Stimulated activated CD4-positive, alpha-beta T cell treated with anti-CD3 and anti-CD28 coated beads, Interleukin-15, amount 100 ng/mL, for 48 hours (primary cell): ENCODE measurements at regions not wholly inside any gene's neighbourhood (a gene's known extent, or its start where the extent isn't known, plus 50 kb on each side); places are given as distances from the start of the nearest gene placed in this dataset.

Source experiments
- DNase-seq, 2 donors: peaks; one replicate each; pipeline ENCODE4 v3.0.0-alpha.2; 2020; ENCODE audit warnings: low read depth in 2 of 2

DNA sequence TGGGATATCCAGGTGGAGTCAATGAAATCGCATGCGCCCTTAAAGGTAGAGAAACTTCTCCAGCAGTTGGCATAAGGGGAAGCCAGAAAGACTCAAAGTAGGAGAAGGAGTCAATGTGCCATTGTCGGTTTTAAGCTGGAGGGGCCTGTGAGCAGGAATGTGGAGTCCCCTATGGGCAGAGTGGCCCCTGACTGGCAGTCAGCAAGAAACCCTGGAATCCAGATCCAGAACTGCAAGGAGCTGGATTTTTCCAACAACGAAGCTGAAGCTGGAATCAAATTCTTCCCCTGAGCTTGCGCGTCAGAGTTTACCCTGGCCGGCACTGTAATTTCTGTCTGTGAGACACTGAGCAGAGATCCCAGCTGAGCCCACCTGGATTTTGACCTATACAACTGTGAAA, 315.0 kb downstream of the DHX35 start:
- DNase-seq: no peak

DNA sequence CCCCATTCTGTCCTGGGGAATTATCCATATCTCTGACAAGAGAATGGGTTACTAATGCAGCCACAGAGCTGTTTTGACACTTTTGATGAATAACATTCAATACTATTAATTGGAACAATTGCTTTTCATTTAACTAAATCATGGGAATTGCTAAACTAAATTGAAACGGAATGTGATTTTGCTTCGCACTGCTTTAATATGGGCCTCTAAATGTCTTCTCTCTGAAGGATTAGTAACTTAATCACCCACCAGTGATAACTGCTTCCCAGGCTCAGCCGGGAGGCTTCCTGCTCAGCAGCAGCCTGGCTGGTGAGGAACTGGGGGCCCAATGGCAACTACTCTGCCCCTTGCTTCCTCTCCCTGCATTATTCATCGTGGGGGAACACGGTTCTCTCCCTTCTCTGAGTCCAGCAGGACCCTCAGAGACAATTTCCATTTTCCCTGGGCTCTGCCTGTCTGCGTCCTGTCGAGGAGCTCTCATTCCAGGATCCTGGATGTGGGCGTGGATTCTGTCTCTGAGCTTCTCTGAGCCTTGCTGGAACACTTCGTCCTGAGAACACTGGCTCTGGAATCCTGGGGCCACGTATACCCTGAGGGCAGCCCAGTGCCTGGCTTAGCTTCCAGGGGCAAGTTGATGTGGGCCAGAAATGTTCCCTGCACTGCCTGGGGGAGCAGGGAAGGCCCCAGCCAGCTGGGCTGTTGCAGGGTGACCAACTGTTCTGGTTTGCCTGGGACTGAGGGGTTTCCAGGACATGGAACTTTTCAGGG, 308.9 kb downstream of the DHX35 start:
- no peak for DNase-seq

DNA sequence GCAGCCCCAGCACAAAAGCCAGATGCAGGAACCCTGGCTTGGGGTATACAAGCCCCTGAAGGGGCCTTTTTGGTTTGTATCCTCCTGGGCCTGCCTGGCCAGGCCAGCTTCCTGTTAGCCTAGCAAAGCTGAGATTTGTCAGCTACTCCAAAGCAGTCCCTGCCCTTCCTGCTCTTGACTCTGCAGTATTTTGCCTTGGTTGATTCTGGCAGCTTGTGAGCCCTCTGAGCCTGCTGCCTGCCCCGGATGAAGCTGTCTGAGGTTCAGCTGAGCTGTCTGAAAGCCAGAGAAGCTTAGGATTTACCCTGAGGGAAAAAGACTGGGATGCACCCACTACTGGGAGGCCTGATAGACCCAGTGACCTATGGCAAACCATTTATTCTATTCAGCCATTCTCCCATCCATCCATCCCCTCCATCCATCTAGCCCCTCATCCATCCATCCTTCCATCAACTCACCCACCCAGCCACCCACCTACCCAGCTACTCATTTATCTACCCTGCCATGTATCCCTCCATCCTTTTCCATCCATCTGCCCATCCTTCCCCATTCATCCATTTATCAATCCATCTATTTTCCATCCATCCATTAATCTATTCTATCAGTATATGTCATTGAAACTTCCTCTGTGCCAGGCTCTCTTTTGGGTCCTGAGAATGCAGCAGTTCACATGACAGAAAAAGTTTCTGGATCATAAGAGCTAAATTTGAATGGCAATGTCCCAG, 307.5 kb downstream of the DHX35 start:
- no peak for DNase-seq

DNA sequence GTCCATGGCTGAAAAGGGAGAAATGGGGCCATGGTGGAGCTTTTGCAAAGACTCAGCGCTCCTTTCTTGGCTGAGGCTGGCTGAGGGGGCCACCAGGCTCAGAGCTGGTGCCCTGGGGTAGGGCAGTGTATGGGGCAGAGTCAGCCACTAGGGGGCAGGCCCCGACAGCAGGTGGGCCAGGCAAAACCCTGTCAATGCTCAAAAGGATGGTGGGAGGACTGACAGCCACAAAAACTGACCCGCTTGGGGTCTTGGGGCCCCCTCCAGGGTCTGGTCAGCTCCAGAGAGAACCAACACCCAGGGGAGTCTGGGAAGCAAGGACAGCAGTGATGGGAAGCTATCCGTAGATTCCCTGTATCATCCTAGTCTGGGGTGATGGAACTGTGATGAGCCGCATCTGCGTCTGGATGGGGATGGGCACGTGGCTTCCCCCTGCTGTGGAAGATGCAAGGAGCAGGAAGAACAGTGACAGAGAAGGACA, 306.9 kb downstream of the DHX35 start:
- peak; percentile 11 to 13 for DNase-seq

DNA sequence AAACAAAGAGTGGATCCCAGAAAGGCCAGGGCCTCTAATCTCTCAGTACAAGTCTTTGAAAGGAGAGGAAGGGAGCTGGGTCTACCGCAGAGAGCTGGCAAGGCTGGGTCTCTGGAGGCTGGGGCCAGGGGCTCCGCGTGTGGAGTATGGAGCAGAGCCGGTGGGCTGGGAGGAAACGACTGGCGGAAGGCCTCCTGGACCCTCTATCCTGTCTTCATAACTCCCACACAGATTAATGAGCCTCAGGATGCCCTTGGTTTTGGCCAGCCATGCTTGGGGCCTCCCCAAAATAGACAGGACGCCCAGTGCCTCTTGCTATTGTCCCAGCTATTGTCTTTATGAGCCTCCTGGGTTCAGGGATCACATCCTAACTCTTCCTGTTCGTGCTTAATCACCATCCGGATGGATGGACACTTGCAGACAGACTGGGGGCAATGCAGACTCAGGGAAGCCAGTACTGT, 306.4 kb downstream of the DHX35 start:
- no peak for DNase-seq

DNA sequence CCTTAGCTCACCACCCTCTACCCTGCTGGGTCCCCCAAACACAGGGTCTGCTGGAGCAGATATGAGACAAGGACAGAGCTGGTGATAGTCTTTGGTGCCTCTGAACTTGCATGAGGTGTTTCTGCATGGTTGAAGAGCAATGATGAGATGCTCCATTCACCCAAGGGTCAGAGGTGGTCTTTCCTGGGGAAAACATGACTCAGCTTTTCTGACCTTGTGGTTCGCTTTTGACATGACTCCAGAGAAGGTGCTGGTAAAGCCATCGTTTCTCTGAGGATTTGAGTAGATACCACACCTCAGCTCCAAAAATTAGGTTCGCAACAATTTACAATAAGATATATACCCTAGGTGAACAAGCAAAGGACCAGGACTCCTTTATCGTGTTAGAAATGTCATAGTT, 304.8 kb downstream of the DHX35 start:
- no peak for DNase-seq

DNA sequence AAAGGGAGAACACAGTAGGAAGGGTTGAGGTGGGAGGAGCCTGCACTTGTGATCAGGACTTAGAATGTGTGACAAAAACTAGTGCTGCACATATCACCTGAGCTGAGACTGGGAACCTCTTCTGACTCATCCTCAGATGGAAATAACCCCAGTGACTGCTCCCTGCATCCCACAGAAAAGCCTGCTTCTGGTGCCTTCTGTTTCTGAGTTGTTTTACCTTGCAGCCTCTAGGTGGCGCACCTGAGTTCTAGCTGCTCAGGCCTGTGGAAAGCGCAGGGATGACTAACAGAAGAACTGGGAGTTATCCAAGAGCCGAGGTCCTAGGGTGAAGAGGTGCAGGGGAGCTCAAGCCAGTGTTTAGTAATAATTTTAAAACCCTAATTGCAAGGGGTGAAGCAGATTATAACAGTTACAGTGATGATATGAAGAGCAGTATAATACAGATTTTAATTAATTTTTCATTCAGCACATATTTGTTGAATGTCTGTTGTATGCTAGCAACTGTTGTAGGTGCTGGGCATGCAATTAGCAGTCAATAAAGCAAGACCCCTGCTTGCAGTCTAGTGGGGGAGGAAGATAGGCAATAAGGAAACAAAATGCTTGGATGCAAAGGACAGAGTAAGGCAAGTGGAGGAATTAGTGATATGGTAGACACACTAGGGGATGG, 302.5 kb downstream of the DHX35 start:
- DNase-seq: peak; percentile 20

DNA sequence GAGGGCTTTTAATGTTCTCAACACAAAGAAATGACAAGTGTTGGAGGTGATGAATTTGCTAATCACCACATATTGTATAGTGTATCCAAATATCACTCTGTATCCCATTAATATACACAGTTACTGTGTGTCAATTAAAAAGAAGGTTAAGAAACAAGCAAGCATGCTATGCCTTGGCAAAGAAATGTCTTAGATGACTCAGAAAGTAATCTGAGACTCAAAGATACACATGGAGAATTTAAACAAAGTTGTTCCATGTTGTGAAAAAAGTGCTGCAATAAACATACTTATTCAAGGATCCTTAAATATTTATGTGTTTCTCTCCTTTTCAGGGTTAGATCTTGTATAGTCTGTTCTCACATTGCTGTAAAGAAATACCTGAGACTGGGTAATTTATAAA, 300.9 kb downstream of the DHX35 start:
- DNase-seq: no peak

DNA sequence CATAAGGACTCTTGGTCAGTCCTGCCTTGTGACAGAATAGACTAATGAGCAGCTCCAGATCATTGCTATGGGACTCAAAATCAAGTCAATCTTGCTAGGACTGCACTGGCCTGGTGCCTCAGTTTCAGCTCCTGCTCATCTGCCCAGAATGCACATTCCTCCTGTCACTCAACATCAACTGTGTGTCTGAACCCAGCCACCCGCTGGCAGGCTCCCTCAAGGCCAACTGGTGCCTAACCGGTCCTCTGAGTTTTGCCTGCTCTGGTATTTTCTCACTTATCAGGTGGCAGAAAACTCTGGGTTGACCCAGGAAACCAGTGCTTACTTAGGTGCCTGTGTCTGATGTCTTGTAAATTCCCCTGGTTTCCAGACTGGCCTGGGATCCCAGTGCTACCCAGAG, 297.7 kb downstream of the DHX35 start:
- DNase-seq: no peak

DNA sequence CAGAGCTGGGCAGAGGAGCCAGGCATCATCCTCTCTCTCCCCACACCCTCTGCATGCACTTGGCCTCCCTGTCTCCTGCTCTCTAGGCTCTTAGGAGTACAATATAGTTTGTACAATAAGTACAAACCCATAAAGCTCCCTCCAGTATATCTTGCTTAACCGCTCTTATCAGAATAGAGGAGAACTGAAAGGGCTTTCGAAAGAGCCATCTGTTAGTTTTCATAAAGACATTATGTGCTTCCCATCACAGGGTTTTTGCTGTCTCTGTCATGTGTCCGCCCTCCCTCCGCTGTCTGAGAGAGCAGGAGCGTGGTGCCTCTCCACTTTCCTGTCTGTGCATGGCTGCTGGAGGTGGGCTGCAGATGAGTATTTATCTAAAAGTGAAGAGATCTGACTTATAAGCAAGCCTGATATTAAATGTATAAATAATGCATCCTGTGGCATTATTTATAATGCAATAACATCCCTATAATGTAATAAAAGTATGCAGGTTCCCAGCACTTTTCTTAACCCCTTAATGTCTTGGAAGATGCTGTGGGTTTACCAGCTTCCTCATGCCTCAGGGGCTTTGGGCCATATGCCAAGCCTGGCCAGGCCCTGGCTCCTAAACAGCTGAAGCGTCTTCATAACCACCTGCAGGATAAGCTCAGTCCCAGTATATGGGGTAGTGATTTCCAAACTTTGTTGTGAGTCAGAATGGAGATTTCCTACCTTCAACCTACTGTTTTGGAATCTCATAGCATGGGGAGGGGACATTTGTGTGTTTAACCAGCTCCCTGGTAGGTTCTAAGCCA, 297.1 kb downstream of the DHX35 start:
- DNase-seq: no peak

DNA sequence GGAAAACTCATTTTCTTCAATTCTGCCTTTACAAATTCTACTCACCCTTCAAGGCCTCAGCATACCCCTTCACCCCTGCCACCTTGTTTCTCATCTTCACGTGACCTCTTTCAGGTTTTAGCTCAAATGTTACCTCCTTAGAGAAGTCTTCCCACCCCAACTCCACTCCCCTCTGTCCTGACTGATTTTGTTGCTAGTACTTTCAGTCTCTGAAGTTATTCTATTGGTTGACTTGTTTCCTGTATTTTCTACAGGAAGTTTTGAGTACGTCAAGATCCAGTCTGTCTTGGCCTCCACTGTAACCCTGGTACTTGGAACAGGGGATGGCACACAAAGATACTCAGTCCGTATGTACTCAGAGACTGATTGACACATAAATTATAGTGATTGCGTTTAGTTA, 296.1 kb downstream of the DHX35 start:
- DNase-seq: no peak

DNA sequence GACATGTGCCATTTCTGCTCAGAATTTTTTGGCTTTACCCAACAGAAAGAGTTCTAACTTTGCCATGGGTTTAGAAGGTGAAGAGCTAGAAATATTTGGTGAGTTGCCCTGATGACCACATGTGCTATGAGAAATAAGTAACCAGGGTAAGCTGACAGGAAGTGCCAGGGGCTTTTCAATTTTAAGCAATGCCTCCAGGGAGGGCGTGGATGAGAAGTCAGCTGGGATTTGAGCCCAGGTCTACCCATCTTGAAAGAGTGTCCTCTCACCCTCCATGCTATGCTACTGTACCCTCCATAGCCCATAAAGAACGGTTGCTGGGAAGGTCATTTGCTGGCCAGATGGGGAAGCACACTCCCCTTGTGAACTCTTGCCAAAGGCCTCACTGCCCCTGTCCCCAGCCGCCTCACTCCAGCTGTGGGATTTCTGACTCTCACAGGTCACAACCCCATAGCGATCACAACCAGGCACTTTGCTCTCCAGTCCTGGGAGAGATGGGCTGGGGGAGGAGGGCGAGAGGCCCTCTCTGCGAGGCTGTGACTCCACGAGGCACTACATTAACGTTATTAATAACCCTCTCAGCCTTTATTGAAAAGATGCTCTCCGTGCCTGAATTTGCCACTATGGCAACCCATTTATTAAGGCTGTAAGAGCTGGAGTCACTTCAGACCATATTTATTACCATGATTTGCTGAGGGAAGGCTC, 291.1 kb downstream of the DHX35 start:
- DNase-seq: no peak

DNA sequence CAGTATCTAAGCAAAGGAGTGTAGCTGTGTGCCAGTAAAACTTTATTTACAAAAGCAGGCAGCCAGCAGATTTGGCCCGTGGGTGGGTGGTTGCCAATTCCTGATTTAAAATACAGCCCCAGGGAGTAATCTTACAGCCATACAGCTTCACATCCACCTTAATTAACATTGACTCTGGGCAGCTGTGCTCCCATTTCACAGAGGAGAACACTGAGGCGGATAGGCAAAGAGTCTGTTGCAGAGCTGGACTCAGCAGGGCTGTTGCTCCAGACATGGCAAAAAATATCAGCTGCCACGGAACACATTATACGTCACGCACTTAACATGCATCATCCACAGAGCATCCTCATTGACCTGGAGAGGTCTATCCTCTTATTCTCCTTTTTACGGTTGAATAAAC, 289.9 kb downstream of the DHX35 start:
- no peak for DNase-seq

DNA sequence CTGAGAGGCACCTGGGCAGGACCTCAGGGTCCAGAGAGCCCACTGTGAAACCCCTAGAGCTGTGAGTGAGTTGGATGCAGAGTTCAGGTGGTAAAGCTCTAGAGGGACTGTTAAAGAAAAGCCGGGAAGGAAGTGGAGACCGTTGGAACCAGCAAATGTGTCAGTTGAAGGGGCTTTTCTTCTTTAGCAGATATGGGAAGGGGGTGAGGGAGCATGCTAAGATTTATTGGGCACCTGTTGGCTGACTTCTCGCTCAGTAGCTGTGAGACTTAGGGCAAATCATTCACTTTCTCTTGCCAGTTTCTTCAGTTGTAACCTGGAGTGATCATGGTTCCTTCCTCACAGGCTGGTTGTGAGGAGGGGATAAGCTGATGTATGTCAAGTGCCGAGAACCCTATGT, 287.7 kb downstream of the DHX35 start:
- no peak for DNase-seq

DNA sequence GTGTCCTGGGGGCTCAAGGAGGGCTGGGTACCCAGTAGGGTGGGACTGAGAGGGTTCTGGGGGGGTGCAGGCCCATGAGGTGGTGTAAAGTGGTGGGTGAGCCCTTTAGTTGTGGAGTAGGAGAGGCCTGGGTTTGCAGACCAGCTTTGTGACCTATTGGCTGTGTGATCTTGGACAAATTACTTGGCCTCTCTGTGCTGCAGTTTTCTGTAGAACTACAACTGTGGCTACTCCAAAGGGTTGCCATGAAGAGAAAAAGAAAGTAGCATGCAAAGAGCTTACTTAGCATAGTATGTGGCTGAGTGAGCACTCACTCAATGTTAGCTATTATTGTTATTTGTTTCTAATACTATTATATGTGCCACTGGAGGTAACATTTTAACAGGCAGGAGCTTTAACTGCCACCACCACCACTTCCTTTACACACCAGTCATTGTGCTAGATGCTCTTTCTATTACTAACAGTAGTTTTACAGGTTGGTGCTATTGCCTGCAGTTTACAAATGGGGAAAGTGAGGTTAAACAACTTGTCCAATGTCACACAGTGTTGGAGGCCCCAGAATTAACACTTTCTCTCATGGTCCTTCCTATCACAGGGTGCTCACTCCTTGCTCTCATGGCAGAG, 286.8 kb downstream of the DHX35 start:
- no peak for DNase-seq

DNA sequence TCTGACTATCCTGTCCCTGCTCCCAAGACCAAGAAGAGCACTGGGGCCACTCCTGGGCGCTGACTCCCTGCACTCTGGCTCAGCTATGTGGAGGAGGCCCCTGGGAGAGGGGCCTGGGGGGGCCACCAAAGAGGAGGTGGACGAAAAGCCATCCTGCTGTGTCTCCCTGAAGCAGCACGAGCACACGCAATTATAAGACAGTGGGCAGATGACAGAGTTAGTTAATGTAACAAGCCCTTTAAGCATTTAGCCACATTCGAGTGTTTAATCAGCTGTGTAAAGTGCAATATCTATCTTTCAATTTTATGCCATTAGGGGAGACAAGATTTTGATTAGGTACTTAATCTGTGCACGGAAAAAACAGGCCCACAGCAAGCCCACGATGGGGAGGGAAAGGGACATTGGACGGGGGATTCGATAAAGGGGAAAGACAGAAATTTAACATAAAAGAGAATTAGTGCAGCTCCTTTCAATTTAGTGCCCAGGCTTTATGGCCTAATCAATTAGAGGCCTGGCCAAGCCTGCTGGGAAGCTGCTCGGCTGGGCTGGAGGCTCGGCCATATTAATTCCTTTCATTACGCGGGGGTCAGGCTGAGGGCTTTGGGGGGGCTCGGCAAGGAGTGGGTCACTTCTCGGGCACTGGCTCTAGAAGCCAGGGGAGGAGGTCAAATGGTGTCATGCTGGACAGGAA, 286.2 kb downstream of the DHX35 start:
- DNase-seq: no peak

DNA sequence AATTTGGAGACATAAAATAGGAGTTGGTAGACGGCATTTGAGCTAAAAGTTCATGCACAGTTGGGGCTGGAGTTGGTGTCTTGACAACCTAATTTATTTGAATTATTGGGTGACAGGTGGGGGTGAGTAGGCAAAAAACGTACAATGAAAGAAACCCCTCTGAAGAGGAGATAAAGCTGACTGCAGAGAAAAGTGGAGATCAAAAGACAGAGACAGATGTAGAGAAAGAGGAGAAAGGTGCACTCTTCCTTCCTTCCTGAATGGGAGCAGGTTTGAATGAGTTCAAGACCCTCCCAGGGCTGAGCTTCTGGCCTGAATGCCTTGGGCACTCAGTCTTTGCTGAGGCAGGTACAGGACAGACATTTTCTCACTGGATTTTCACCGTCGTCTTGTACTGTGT, 284.3 kb downstream of the DHX35 start:
- DNase-seq: no peak

DNA sequence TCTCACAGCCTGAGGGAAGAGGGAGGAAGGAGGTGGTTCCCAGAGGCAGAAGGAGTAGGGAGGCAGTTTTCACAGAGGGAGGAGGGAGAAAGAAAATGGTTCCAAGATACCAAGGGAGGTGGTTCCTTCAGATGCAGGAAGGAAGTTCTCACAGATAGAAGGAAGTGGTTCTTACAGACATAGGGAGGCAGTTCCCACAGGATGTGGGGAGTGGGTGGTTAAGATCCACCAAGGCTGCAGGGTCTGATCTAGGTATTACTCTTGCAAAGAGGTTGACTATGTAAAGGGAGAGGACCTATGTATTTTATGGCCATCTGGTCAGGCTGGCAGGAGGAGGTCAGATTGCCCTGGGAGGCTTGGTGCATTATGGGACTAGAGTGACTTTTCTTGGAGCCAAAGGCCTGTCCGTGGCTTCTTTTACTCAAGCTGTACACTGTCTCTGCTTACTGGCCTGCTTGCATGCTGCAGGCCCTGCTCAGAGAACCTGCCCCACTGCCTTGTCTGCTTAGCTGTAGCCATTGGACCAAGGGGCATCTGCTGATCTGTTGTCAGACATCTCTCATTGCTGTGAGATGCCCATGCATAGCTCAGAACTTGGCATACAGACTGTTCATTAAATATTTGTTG, 283.7 kb downstream of the DHX35 start:
- no peak for DNase-seq

DNA sequence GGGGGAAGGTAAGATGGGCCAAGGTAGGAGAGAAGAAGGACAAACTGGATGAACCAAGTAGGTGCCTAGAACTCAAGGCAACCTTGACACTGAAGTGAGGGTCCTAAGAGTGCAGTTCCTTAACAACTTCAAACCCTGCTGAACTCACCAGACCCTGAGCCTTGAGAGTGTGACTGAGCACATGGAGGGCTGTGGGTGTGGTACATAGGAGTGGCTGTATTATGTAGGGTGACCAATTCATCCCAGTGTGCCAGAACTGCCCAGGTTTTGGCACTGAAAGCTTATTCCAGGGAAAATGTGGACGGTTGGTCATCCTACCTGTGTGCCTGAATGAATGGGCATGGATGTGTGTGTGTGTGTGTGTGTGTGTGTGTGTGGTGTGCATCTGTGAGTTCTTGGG, 281.8 kb downstream of the DHX35 start:
- DNase-seq: no peak

DNA sequence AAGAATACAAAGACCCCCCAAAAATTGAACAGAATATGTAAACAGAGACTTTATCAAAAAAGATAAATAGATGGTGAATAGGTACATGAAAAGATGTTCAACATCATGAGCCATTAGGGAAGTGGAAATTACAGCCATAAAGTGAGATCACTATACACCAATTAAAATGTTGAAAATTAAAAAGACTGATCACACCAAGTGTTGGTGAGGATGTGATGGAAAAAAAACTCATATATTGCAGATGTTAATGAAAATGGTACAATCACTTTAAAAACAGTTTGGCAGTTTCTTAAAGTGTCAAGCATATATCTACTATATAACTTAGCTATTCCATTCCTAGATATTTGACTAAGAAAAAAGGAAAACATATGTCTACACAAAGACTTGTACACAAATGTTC, 280.5 kb downstream of the DHX35 start:
- DNase-seq: no peak
